OCI-LY1 (cell line): ENCODE measurements at regions not wholly inside any gene's neighbourhood (a gene's known extent, or its start where the extent isn't known, plus 50 kb on each side); places are given as distances from the start of the nearest gene placed in this dataset.

Source experiments
- EZH2 ChIP-seq: fragments of 200-600 bp; sonication (generic), shearing (Covaris generic); IDR thresholded peaks from 2 replicates; pipeline ENCODE4 v1.8.0; 2017; ENCODE audit warnings: borderline replicate concordance, mixed run types, mild to moderate bottlenecking, antibody characterized with exemption, low read length, moderate library complexity, mixed read lengths
- TF ChIP-seq, protein P1 (sequence below): fragments of 200-600 bp; sonication (generic), shearing (Covaris generic); IDR thresholded peaks from 2 replicates; pipeline ENCODE4 v1.5.1; 2017; ENCODE audit warnings: mild to moderate bottlenecking, antibody characterized with exemption, low read length, moderate library complexity, mixed read lengths

DNA sequence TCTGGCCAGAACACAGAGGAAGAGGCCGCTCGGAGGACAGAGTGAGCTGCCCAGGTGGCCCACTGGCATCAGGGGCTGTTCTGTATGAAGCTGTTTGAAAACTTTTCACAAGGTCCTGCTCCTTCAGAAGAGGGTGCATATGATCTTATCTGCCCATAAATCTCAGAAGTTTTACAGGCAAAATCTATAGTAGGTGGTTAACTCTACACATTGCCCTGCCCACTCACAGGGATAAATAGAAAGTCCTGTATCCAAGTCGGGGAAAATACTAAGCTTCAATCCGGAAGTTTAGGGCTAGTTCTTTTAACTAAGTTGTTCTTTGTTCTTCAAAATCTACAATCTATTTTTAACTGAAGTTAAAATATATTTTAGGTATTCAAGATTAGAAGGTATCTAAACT is 233.7 kb downstream of the FOXA2 start:
- no peak for TF ChIP-seq EZH2
- TF ChIP-seq, protein P1, sequence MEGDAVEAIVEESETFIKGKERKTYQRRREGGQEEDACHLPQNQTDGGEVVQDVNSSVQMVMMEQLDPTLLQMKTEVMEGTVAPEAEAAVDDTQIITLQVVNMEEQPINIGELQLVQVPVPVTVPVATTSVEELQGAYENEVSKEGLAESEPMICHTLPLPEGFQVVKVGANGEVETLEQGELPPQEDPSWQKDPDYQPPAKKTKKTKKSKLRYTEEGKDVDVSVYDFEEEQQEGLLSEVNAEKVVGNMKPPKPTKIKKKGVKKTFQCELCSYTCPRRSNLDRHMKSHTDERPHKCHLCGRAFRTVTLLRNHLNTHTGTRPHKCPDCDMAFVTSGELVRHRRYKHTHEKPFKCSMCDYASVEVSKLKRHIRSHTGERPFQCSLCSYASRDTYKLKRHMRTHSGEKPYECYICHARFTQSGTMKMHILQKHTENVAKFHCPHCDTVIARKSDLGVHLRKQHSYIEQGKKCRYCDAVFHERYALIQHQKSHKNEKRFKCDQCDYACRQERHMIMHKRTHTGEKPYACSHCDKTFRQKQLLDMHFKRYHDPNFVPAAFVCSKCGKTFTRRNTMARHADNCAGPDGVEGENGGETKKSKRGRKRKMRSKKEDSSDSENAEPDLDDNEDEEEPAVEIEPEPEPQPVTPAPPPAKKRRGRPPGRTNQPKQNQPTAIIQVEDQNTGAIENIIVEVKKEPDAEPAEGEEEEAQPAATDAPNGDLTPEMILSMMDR = no peak
